DND-41 (cell line): ENCODE measurements at regions not wholly inside any gene's neighbourhood (a gene's known extent, or its start where the extent isn't known, plus 50 kb on each side); places are given as distances from the start of the nearest gene placed in this dataset.

ENCODE experiments used
- CTCF ChIP-seq: IDR thresholded peaks from 2 replicates; pipeline ENCODE4 v1.5.1; 2012; ENCODE audit warnings: borderline replicate concordance, low read length, moderate library complexity, mild to moderate bottlenecking; ENCODE audit not compliant: poor library complexity, severe bottlenecking; ENCODE audit errors: extremely low read depth
- EZH2 ChIP-seq: IDR thresholded peaks from 3 replicates; pipeline ENCODE4 v1.6.1; 2012; ENCODE audit warnings: borderline replicate concordance, low read depth, mild to moderate bottlenecking, moderate library complexity, low read length, inconsistent platforms; ENCODE audit not compliant: severe bottlenecking

GRCh38 chr7:91554883-91555282 is 290.6 kb downstream of the FZD1 start:
- TF ChIP-seq CTCF, result no peak
- TF ChIP-seq EZH2, result no peak
